Neural progenitor cell (in vitro differentiated cells): ENCODE measurements at regions not wholly inside any gene's neighbourhood (a gene's known extent, or its start where the extent isn't known, plus 50 kb on each side); places are given as distances from the start of the nearest gene placed in this dataset.

Source experiments
- DNase-seq: peaks from one replicate; pipeline ENCODE4 v3.0.0-alpha.2; 2016; ENCODE audit warnings: low spot score
- H2AFZ ChIP-seq: fragments of 200-600 bp; sonication (generic); replicated peaks from 2 replicates; pipeline ENCODE4 v1.6.1; 2016; ENCODE audit warnings: antibody characterized with exemption
- H3F3A ChIP-seq: fragments of 200-600 bp; sonication (generic); 2 replicates; pipeline ENCODE4 v1.6.1; 2016; ENCODE audit warnings: antibody characterized with exemption, low read depth
- H3K27ac ChIP-seq: fragments of 200-600 bp; sonication (generic); 2 replicates; pipeline ENCODE4 v1.5.1; 2016; ENCODE audit warnings: mild to moderate bottlenecking
- H3K27me3 ChIP-seq: fragments of 200-600 bp; sonication (generic); 2 replicates; pipeline ENCODE4 v1.6.1; 2016; ENCODE audit warnings: mild to moderate bottlenecking, moderate library complexity
- H3K36me3 ChIP-seq: fragments of 200-600 bp; sonication (generic); 2 replicates; pipeline ENCODE4 v1.5.1; 2016
- H3K4me1 ChIP-seq: fragments of 200-600 bp; sonication (generic); 2 replicates; pipeline ENCODE4 v1.6.1; 2016; ENCODE audit warnings: mixed run types
- H3K4me2 ChIP-seq: fragments of 200-600 bp; sonication (generic); 2 replicates; pipeline ENCODE4 v1.6.1; 2016
- H3K4me3 ChIP-seq: fragments of 200-600 bp; sonication (generic); 2 replicates; pipeline ENCODE4 v1.5.1; 2016
- H3K79me2 ChIP-seq: fragments of 200-600 bp; sonication (generic); 2 replicates; pipeline ENCODE4 v1.6.1; 2016; ENCODE audit warnings: low read depth
- H3K9ac ChIP-seq: fragments of 200-600 bp; sonication (generic); 2 replicates; pipeline ENCODE4 v1.6.1; 2016
- H3K9me3 ChIP-seq: fragments of 200-600 bp; sonication (generic); 2 replicates; pipeline ENCODE4 v1.5.1; 2016; ENCODE audit warnings: low read depth
- H4K20me1 ChIP-seq: fragments of 200-600 bp; sonication (generic); 2 replicates; pipeline ENCODE4 v1.6.1; 2016; ENCODE audit warnings: low read depth
- H3K27ac Mint-ChIP-seq: 3 replicates; pipeline ENCODE4 v1.8.0; 2021; ENCODE audit warnings: mixed read lengths
- H3K27me3 Mint-ChIP-seq: 2 replicates; pipeline ENCODE4 v1.8.0; 2022; ENCODE audit warnings: low read depth, mild to moderate bottlenecking, inconsistent platforms, moderate library complexity, mixed read lengths; ENCODE audit not compliant: insufficient read depth
- H3K36me3 Mint-ChIP-seq: 3 replicates; pipeline ENCODE4 v1.8.0; 2021; ENCODE audit warnings: mixed read lengths
- H3K4me1 Mint-ChIP-seq: 3 replicates; pipeline ENCODE4 v1.8.0; 2021; ENCODE audit warnings: mixed read lengths
- H3K4me3 Mint-ChIP-seq: 3 replicates; pipeline ENCODE4 v1.8.0; 2021; ENCODE audit warnings: mild to moderate bottlenecking, moderate library complexity, mixed read lengths
- H3K9me3 Mint-ChIP-seq: 3 replicates; pipeline ENCODE4 v1.8.0; 2020; ENCODE audit warnings: mixed read lengths
- EZH2 ChIP-seq: fragments of 200-600 bp; sonication (generic); IDR thresholded peaks from 2 replicates; pipeline ENCODE4 v1.6.1; 2017; ENCODE audit warnings: antibody characterized with exemption, mild to moderate bottlenecking, moderate library complexity
- EZH2phosphoT487 ChIP-seq: fragments of 200-600 bp; sonication (generic); IDR thresholded peaks from 2 replicates; pipeline ENCODE4 v1.6.1; 2017; ENCODE audit warnings: antibody characterized with exemption
- TF ChIP-seq, protein P1 (sequence below): fragments of 200-600 bp; sonication (generic); IDR thresholded peaks from 2 replicates; pipeline ENCODE4 v1.5.1; 2017; ENCODE audit warnings: antibody characterized with exemption, mild to moderate bottlenecking

- H3K9me3 Mint-ChIP-seq, result peaks cover 7% of the 10 kb centered on the region
Observed at GRCh38 chr5:15124871-15125568, 253.4 kb upstream of the ANKH start.

GRCh38 chr5:15124461-15124860 lies 252.9 kb upstream of the ANKH start:
- H3K4me1 ChIP-seq, result no peaks in the 10 kb centered on the region
- Mint-ChIP-seq H3K27ac (no peak overlapping the region), H3K36me3 (no peaks in the 10 kb centered on the region), H3K27me3 (no peaks in the 10 kb centered on the region), H3K4me3 (no peak overlapping the region), H3K4me1 (no peaks in the 10 kb centered on the region), H3K9me3 (peaks cover 6% of the 10 kb centered on the region)
- H3F3A ChIP-seq, result no peaks in the 10 kb centered on the region
- no peak overlapping the region for H2AFZ ChIP-seq
- no peaks in the 10 kb centered on the region for H4K20me1 ChIP-seq
- TF ChIP-seq EZH2phosphoT487 (no peak), EZH2 (no peak)
- TF ChIP-seq, protein P1, sequence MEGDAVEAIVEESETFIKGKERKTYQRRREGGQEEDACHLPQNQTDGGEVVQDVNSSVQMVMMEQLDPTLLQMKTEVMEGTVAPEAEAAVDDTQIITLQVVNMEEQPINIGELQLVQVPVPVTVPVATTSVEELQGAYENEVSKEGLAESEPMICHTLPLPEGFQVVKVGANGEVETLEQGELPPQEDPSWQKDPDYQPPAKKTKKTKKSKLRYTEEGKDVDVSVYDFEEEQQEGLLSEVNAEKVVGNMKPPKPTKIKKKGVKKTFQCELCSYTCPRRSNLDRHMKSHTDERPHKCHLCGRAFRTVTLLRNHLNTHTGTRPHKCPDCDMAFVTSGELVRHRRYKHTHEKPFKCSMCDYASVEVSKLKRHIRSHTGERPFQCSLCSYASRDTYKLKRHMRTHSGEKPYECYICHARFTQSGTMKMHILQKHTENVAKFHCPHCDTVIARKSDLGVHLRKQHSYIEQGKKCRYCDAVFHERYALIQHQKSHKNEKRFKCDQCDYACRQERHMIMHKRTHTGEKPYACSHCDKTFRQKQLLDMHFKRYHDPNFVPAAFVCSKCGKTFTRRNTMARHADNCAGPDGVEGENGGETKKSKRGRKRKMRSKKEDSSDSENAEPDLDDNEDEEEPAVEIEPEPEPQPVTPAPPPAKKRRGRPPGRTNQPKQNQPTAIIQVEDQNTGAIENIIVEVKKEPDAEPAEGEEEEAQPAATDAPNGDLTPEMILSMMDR, result no peak
- H3K4me2 ChIP-seq, result no peak overlapping the region
- no peaks in the 10 kb centered on the region for H3K9me3 ChIP-seq
- DNase-seq, result no peak
- no peak overlapping the region for H3K4me3 ChIP-seq
- H3K27me3 ChIP-seq, result no peaks in the 10 kb centered on the region
- H3K79me2 ChIP-seq, result no peaks in the 10 kb centered on the region
- H3K9ac ChIP-seq, result no peak overlapping the region
- no peaks in the 10 kb centered on the region for H3K36me3 ChIP-seq
- no peak overlapping the region for H3K27ac ChIP-seq

More at GRCh38 chr5:15124871-15125568, 253.4 kb upstream of the ANKH start:
- Mint-ChIP-seq H3K4me3 (no peak overlapping the region), H3K27ac (no peak overlapping the region), H3K27me3 (no peaks in the 10 kb centered on the region), H3K4me1 (no peaks in the 10 kb centered on the region), H3K36me3 (no peaks in the 10 kb centered on the region)
- no peak for DNase-seq
- Histone ChIP-seq H3K36me3 (no peaks in the 10 kb centered on the region), H3K4me2 (no peak overlapping the region), H3K4me1 (no peaks in the 10 kb centered on the region), H2AFZ (no peak overlapping the region), H3K79me2 (no peaks in the 10 kb centered on the region), H3K27me3 (no peaks in the 10 kb centered on the region), H3K27ac (no peak overlapping the region), H4K20me1 (no peaks in the 10 kb centered on the region), H3F3A (no peaks in the 10 kb centered on the region), H3K9me3 (no peaks in the 10 kb centered on the region), H3K9ac (no peak overlapping the region), H3K4me3 (no peak overlapping the region)
- no peak for TF ChIP-seq EZH2
- no peak for TF ChIP-seq EZH2phosphoT487
- TF ChIP-seq, protein P1, result no peak

DNA sequence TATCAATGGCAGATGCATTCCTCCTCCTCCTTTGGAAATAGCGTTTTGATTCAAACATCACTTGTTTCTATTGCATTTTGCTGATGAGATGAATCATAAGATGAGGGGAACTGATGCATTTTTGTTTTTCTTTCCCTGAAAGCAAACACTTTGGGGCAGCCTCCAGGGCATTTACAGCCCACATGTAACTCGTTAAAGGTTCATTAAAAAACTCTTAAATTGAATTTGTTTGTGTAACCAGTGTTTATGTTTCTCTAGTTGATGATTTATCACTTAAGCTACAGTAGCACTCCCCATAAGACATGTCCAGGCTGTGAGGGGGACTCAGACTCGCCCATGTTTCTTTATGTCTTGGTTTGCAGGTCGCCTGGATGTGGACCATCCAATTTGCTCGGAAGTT lies 246.1 kb upstream of the ANKH start:
- H3K9ac ChIP-seq, result no peak overlapping the region
- H3K36me3 ChIP-seq, result no peaks in the 10 kb centered on the region
- TF ChIP-seq EZH2 (no peak), EZH2phosphoT487 (no peak)
- TF ChIP-seq, protein P1, result no peak
- no peak overlapping the region for H3K4me2 ChIP-seq
- no peaks in the 10 kb centered on the region for H4K20me1 ChIP-seq
- Mint-ChIP-seq H3K4me1 (peaks cover 3% of the 10 kb centered on the region), H3K27me3 (peaks cover 3% of the 10 kb centered on the region), H3K4me3 (no peak overlapping the region), H3K27ac (no peak overlapping the region), H3K9me3 (peaks cover 6% of the 10 kb centered on the region), H3K36me3 (no peaks in the 10 kb centered on the region)
- no peaks in the 10 kb centered on the region for H3K27me3 ChIP-seq
- no peak overlapping the region for H3K27ac ChIP-seq
- H3K79me2 ChIP-seq, result no peaks in the 10 kb centered on the region
- no peak for DNase-seq
- no peaks in the 10 kb centered on the region for H3F3A ChIP-seq
- H3K9me3 ChIP-seq, result no peaks in the 10 kb centered on the region
- H3K4me1 ChIP-seq, result no peaks in the 10 kb centered on the region
- H3K4me3 ChIP-seq, result no peak overlapping the region
- H2AFZ ChIP-seq, result no peak overlapping the region
